ENCODE measurements at regions not wholly inside any gene's neighbourhood (a gene's known extent, or its start where the extent isn't known, plus 50 kb on each side); places are given as distances from the start of the nearest gene placed in this dataset.

- Histone ChIP-seq H3K27me3 (replicated peaks in 1 of 4; ENCODE audit: control insufficient read depth in 3 of 4, extremely low read depth in 1 of 4, insufficient read depth in 3 of 4, low read length in 3 of 4) (peaks cover 0 to 15% (median 12%) of the 10 kb centered on the region in 4 experiments; a peak in 5 of 7 replicates), H4K20me1 (replicated peaks in 1 of 2; ENCODE audit: control insufficient read depth in 1 of 2, insufficient read depth in 2 of 2, low read length in 2 of 2) (no peaks in the 10 kb centered on the region), H3K56ac (replicated peaks; ENCODE audit: insufficient read length, low read depth, low read length) (no peak overlapping the region), H3K18ac (ENCODE audit: extremely low read depth, low read length) (no peak overlapping the region), H3K36me3 (ENCODE audit: control insufficient read depth in 2 of 4, insufficient read depth in 4 of 4, low read length in 3 of 4) (no peaks in the 10 kb centered on the region), H3K79me2 (ENCODE audit: control insufficient read depth in 1 of 2, insufficient read depth in 2 of 2, low read length in 2 of 2) (no peaks in the 10 kb centered on the region; a peak in 1 of 4 replicates), H3K23me2 (ENCODE audit: low read depth, low read length) (peaks cover 10% of the 10 kb centered on the region), H3K79me1 (ENCODE audit: low read depth, low read length) (no peaks in the 10 kb centered on the region), H3K9me3 (ENCODE audit: insufficient read depth in 2 of 2, low read depth in 1 of 2, low read length in 1 of 2) (no peaks in the 10 kb centered on the region), H4K91ac (replicated peaks; ENCODE audit: insufficient read length, low read length) (no peak overlapping the region), H4K8ac (ENCODE audit: extremely low read depth, insufficient read depth, low read length) (no peak overlapping the region), H3K4me3 (ENCODE audit: extremely low read depth in 1 of 4, insufficient read depth in 2 of 4, low read depth in 3 of 4, low read length in 4 of 4) (no peak overlapping the region), H2AFZ (ENCODE audit: low read length) (no peak overlapping the region), H2BK12ac (ENCODE audit: low read depth, low read length) (no peak overlapping the region), H3K9ac (replicated peaks in 1 of 4; ENCODE audit: extremely low read depth in 1 of 4, low read depth in 3 of 4, low read length in 3 of 4) (no peak overlapping the region), H3K23ac (ENCODE audit: insufficient read length) (no peak overlapping the region), H3K4me1 (replicated peaks in 1 of 4; ENCODE audit: control insufficient read depth in 3 of 4, insufficient read depth in 4 of 4, low read length in 3 of 4) (peaks cover 0 to 6% (median 2%) of the 10 kb centered on the region in 4 experiments; a peak in 4 of 7 replicates), H3K4ac (replicated peaks; ENCODE audit: insufficient read length, low read depth, low read length) (no peak overlapping the region), H3K4me2 (ENCODE audit: insufficient read depth in 1 of 2, low read depth in 2 of 2, low read length in 2 of 2) (no peak overlapping the region; a peak in 1 of 4 replicates), H3K14ac (ENCODE audit: insufficient read length) (no peak overlapping the region), H2AK5ac (ENCODE audit: low read depth, low read length) (no peak overlapping the region), H2BK20ac (ENCODE audit: low read length) (no peak overlapping the region), H2BK120ac (replicated peaks; ENCODE audit: low read depth, low read length) (no peak overlapping the region), H2BK15ac (ENCODE audit: low read length) (no peak overlapping the region), H3K27ac (ENCODE audit: low read depth, low read length) (no peak overlapping the region), H2BK5ac (ENCODE audit: low read depth, low read length) (no peak overlapping the region), H4K5ac (ENCODE audit: insufficient read length, low read depth, low read length) (no peak overlapping the region)
- DNase-seq (ENCODE audit: low read depth in 1 of 2, low spot score in 2 of 2): no peak
- no peak for TF ChIP-seq TAF1 (IDR thresholded peaks at IDR 0.05; ENCODE audit: low read depth, low read length)
- TF ChIP-seq TAF7 (optimal IDR thresholded peaks at IDR 0.05; ENCODE audit: borderline replicate concordance, low read depth, low read length): no peak
- TF ChIP-seq SIN3A (conservative IDR thresholded peaks at IDR 0.05 in 1 of 2, IDR thresholded peaks at IDR 0.05 in 1 of 2; ENCODE audit: low read depth in 1 of 2, low read length in 2 of 2): no peak
- peak; percentile 36; the same call in 1 of the 2 replicates for TF ChIP-seq KDM1A (IDR thresholded peaks at IDR 0.05; ENCODE audit: borderline replicate concordance, low read length)
- TF ChIP-seq RBBP5 (IDR thresholded peaks at IDR 0.05; ENCODE audit: borderline replicate concordance, low read depth, low read length): no peak
- ChIA-PET POLR2A (ENCODE audit: partially characterized antibody) (interaction anchor here (0.5 to 1.3 kb wide), 4 partner anchors 63 to 173 kb away, joined by 3 to 4 read pairs (median 3); no protein-coding TSS in a partner anchor), CTCF (ENCODE audit: partially characterized antibody) (interaction anchor here (0.6 to 10.0 kb wide), 11 partner anchors 9 to 622 kb away, joined by 3 to 74 read pairs (median 4); no protein-coding TSS in a partner anchor)
- WGBS, 2 experiments (ENCODE audit: extremely low coverage in 1 of 2, insufficient coverage in 1 of 2, insufficient read length in 1 of 2, insufficient replicate concordance in 2 of 2, low coverage in 1 of 2, low lambda C conversion rate in 2 of 2, missing lambda C conversion rate in 1 of 2): 92% methylated on average over 3 of the region's 3 CpGs; no CpG with 5 or more reads in 1 of the 2 experiments
- no peak for FAIRE-seq
Observed at GRCh38 chr1:200301152-200301551, 108.7 kb downstream of the ZNF281 start.

Measured in H1 (cell line).